Neural progenitor cell (in vitro differentiated cells): ENCODE measurements at regions not wholly inside any gene's neighbourhood (a gene's known extent, or its start where the extent isn't known, plus 50 kb on each side); places are given as distances from the start of the nearest gene placed in this dataset.

Experiments
- DNase-seq: peaks from one replicate; pipeline ENCODE4 v3.0.0-alpha.2; 2016; ENCODE audit warnings: low spot score
- H2AFZ ChIP-seq: fragments of 200-600 bp; sonication (generic); replicated peaks from 2 replicates; pipeline ENCODE4 v1.6.1; 2016; ENCODE audit warnings: antibody characterized with exemption
- H3F3A ChIP-seq: fragments of 200-600 bp; sonication (generic); 2 replicates; pipeline ENCODE4 v1.6.1; 2016; ENCODE audit warnings: antibody characterized with exemption, low read depth
- H3K27ac ChIP-seq: fragments of 200-600 bp; sonication (generic); 2 replicates; pipeline ENCODE4 v1.5.1; 2016; ENCODE audit warnings: mild to moderate bottlenecking
- H3K27me3 ChIP-seq: fragments of 200-600 bp; sonication (generic); 2 replicates; pipeline ENCODE4 v1.6.1; 2016; ENCODE audit warnings: mild to moderate bottlenecking, moderate library complexity
- H3K36me3 ChIP-seq: fragments of 200-600 bp; sonication (generic); 2 replicates; pipeline ENCODE4 v1.5.1; 2016
- H3K4me1 ChIP-seq: fragments of 200-600 bp; sonication (generic); 2 replicates; pipeline ENCODE4 v1.6.1; 2016; ENCODE audit warnings: mixed run types
- H3K4me2 ChIP-seq: fragments of 200-600 bp; sonication (generic); 2 replicates; pipeline ENCODE4 v1.6.1; 2016
- H3K4me3 ChIP-seq: fragments of 200-600 bp; sonication (generic); 2 replicates; pipeline ENCODE4 v1.5.1; 2016
- H3K79me2 ChIP-seq: fragments of 200-600 bp; sonication (generic); 2 replicates; pipeline ENCODE4 v1.6.1; 2016; ENCODE audit warnings: low read depth
- H3K9ac ChIP-seq: fragments of 200-600 bp; sonication (generic); 2 replicates; pipeline ENCODE4 v1.6.1; 2016
- H3K9me3 ChIP-seq: fragments of 200-600 bp; sonication (generic); 2 replicates; pipeline ENCODE4 v1.5.1; 2016; ENCODE audit warnings: low read depth
- H4K20me1 ChIP-seq: fragments of 200-600 bp; sonication (generic); 2 replicates; pipeline ENCODE4 v1.6.1; 2016; ENCODE audit warnings: low read depth
- H3K27ac Mint-ChIP-seq: 3 replicates; pipeline ENCODE4 v1.8.0; 2021; ENCODE audit warnings: mixed read lengths
- H3K27me3 Mint-ChIP-seq: 2 replicates; pipeline ENCODE4 v1.8.0; 2022; ENCODE audit warnings: low read depth, mild to moderate bottlenecking, inconsistent platforms, moderate library complexity, mixed read lengths; ENCODE audit not compliant: insufficient read depth
- H3K36me3 Mint-ChIP-seq: 3 replicates; pipeline ENCODE4 v1.8.0; 2021; ENCODE audit warnings: mixed read lengths
- H3K4me1 Mint-ChIP-seq: 3 replicates; pipeline ENCODE4 v1.8.0; 2021; ENCODE audit warnings: mixed read lengths
- H3K4me3 Mint-ChIP-seq: 3 replicates; pipeline ENCODE4 v1.8.0; 2021; ENCODE audit warnings: mild to moderate bottlenecking, moderate library complexity, mixed read lengths
- H3K9me3 Mint-ChIP-seq: 3 replicates; pipeline ENCODE4 v1.8.0; 2020; ENCODE audit warnings: mixed read lengths
- CTCF ChIP-seq: fragments of 200-600 bp; sonication (generic); IDR thresholded peaks from 2 replicates; pipeline ENCODE4 v1.5.1; 2017; ENCODE audit warnings: antibody characterized with exemption, mild to moderate bottlenecking
- EZH2 ChIP-seq: fragments of 200-600 bp; sonication (generic); IDR thresholded peaks from 2 replicates; pipeline ENCODE4 v1.6.1; 2017; ENCODE audit warnings: antibody characterized with exemption, mild to moderate bottlenecking, moderate library complexity
- EZH2phosphoT487 ChIP-seq: fragments of 200-600 bp; sonication (generic); IDR thresholded peaks from 2 replicates; pipeline ENCODE4 v1.6.1; 2017; ENCODE audit warnings: antibody characterized with exemption

GRCh38 chrX:15191830-15192229 is 78.1 kb downstream of the ASB9 start:
- H3K27me3 Mint-ChIP-seq: no peaks in the 10 kb centered on the region
- no peaks in the 10 kb centered on the region for H3K36me3 ChIP-seq
- no peak overlapping the region for H3K27ac Mint-ChIP-seq
- DNase-seq: no peak
- no peaks in the 10 kb centered on the region for H4K20me1 ChIP-seq
- H3K9ac ChIP-seq: no peak overlapping the region
- H3K4me1 ChIP-seq: no peaks in the 10 kb centered on the region
- H3K9me3 Mint-ChIP-seq: no peaks in the 10 kb centered on the region
- no peak overlapping the region for H3K4me3 ChIP-seq
- no peak overlapping the region for H3K27ac ChIP-seq
- H3K36me3 Mint-ChIP-seq: no peaks in the 10 kb centered on the region
- no peaks in the 10 kb centered on the region for H3K9me3 ChIP-seq
- H3K79me2 ChIP-seq: no peaks in the 10 kb centered on the region
- TF ChIP-seq CTCF (no peak), EZH2phosphoT487 (no peak), EZH2 (no peak)
- no peak overlapping the region for H3K4me3 Mint-ChIP-seq
- H3K27me3 ChIP-seq: no peaks in the 10 kb centered on the region
- no peaks in the 10 kb centered on the region for H3K4me1 Mint-ChIP-seq
- H3F3A ChIP-seq: no peaks in the 10 kb centered on the region
- H3K4me2 ChIP-seq: no peak overlapping the region
- no peak overlapping the region for H2AFZ ChIP-seq

GRCh38 chrX:15188039-15188438 is 81.8 kb downstream of the ASB9 start:
- H3K4me1 ChIP-seq: no peaks in the 10 kb centered on the region
- peaks cover 5% of the 10 kb centered on the region for H3K9me3 ChIP-seq
- no peaks in the 10 kb centered on the region for H3K36me3 ChIP-seq
- H2AFZ ChIP-seq: no peak overlapping the region
- no peak overlapping the region for H3K9ac ChIP-seq
- no peaks in the 10 kb centered on the region for H3K27me3 ChIP-seq
- H4K20me1 ChIP-seq: no peaks in the 10 kb centered on the region
- no peak overlapping the region for H3K27ac ChIP-seq
- no peaks in the 10 kb centered on the region for H3K9me3 Mint-ChIP-seq
- H3K4me1 Mint-ChIP-seq: no peaks in the 10 kb centered on the region
- no peaks in the 10 kb centered on the region for H3K79me2 ChIP-seq
- H3K27ac Mint-ChIP-seq: no peak overlapping the region
- no peak overlapping the region for H3K4me2 ChIP-seq
- no peak for DNase-seq
- H3K4me3 ChIP-seq: no peak overlapping the region
- H3K36me3 Mint-ChIP-seq: no peaks in the 10 kb centered on the region
- no peak for TF ChIP-seq EZH2
- no peak for TF ChIP-seq CTCF
- TF ChIP-seq EZH2phosphoT487: no peak
- no peaks in the 10 kb centered on the region for H3K27me3 Mint-ChIP-seq
- no peak overlapping the region for H3K4me3 Mint-ChIP-seq
- no peaks in the 10 kb centered on the region for H3F3A ChIP-seq

- H3K79me2 ChIP-seq: no peaks in the 10 kb centered on the region
- no peak overlapping the region for H3K27ac Mint-ChIP-seq
- TF ChIP-seq EZH2phosphoT487: no peak
- TF ChIP-seq CTCF: no peak
- TF ChIP-seq EZH2: no peak
- H3K9me3 ChIP-seq: peaks cover 5% of the 10 kb centered on the region
- H3K27me3 Mint-ChIP-seq: no peaks in the 10 kb centered on the region
- no peaks in the 10 kb centered on the region for H3K36me3 Mint-ChIP-seq
- H3K4me3 ChIP-seq: no peak overlapping the region
- no peak for DNase-seq
- no peaks in the 10 kb centered on the region for H3K36me3 ChIP-seq
- no peak overlapping the region for H3K9ac ChIP-seq
- no peaks in the 10 kb centered on the region for H3K27me3 ChIP-seq
- H3F3A ChIP-seq: no peaks in the 10 kb centered on the region
- no peaks in the 10 kb centered on the region for H4K20me1 ChIP-seq
- no peak overlapping the region for H3K4me2 ChIP-seq
- H3K27ac ChIP-seq: no peak overlapping the region
- no peak overlapping the region for H3K4me3 Mint-ChIP-seq
- H3K9me3 Mint-ChIP-seq: no peaks in the 10 kb centered on the region
- no peaks in the 10 kb centered on the region for H3K4me1 ChIP-seq
- H2AFZ ChIP-seq: no peak overlapping the region
- no peaks in the 10 kb centered on the region for H3K4me1 Mint-ChIP-seq
Measured at GRCh38 chrX:15177316-15177715, 92.6 kb downstream of the ASB9 start.

GRCh38 chrX:15173411-15173810 is 96.5 kb downstream of the ASB9 start:
- Histone ChIP-seq H3K9me3 (peaks cover 5% of the 10 kb centered on the region), H3K27me3 (no peaks in the 10 kb centered on the region), H3K27ac (no peak overlapping the region), H4K20me1 (no peaks in the 10 kb centered on the region), H3K9ac (no peak overlapping the region), H3K79me2 (no peaks in the 10 kb centered on the region), H3K4me1 (no peaks in the 10 kb centered on the region), H3F3A (no peaks in the 10 kb centered on the region), H2AFZ (no peak overlapping the region), H3K4me3 (no peak overlapping the region), H3K36me3 (no peaks in the 10 kb centered on the region), H3K4me2 (no peak overlapping the region)
- H3K27me3 Mint-ChIP-seq: no peaks in the 10 kb centered on the region
- H3K36me3 Mint-ChIP-seq: no peaks in the 10 kb centered on the region
- DNase-seq: no peak
- peaks cover 1% of the 10 kb centered on the region for H3K9me3 Mint-ChIP-seq
- TF ChIP-seq EZH2phosphoT487: no peak
- no peak for TF ChIP-seq CTCF
- no peak for TF ChIP-seq EZH2
- H3K4me3 Mint-ChIP-seq: no peak overlapping the region
- H3K4me1 Mint-ChIP-seq: peaks cover 3% of the 10 kb centered on the region
- no peak overlapping the region for H3K27ac Mint-ChIP-seq
